HCT116 (cell line): ENCODE measurements at regions not wholly inside any gene's neighbourhood (a gene's known extent, or its start where the extent isn't known, plus 50 kb on each side); places are given as distances from the start of the nearest gene placed in this dataset.

Experiments
- CTCF ChIP-seq, 3 experiments: fragments of 200-600 bp in 1 of 3; sonication (generic) in 1 of 3; IDR thresholded peaks in 2 of 3; conservative IDR thresholded peaks in 1 of 3; 2 replicates each; pipeline ENCODE4 v1.5.1; 2012 to 2017; ENCODE audit warnings: low read depth in 2 of 3, low read length in 2 of 3, antibody characterized with exemption in 1 of 3, borderline replicate concordance in 1 of 3, control low read depth in 1 of 3, mild to moderate bottlenecking in 1 of 3, mixed read lengths in 1 of 3, mixed run types in 1 of 3, moderate library complexity in 1 of 3; ENCODE audit not compliant: insufficient read depth in 1 of 3
- EZH2 ChIP-seq: fragments of 200-600 bp; sonication (generic); IDR thresholded peaks from 2 replicates; pipeline ENCODE4 v1.6.1; 2017; ENCODE audit warnings: antibody characterized with exemption, mixed run types
- EZH2phosphoT487 ChIP-seq: fragments of 200-600 bp; IDR thresholded peaks from 2 replicates; pipeline ENCODE4 v1.6.1; 2018; ENCODE audit warnings: antibody characterized with exemption, borderline replicate concordance
- MAX ChIP-seq: IDR thresholded peaks from 2 replicates; pipeline ENCODE4 v1.6.1; 2012
- YY1 ChIP-seq: IDR thresholded peaks from 2 replicates; pipeline ENCODE4 v1.6.1; 2011; ENCODE audit warnings: low read length, low read depth, moderate library complexity, mild to moderate bottlenecking; ENCODE audit not compliant: insufficient replicate concordance; ENCODE audit errors: extremely low read depth

GRCh38 chr2:13698847-13699246 is 933.7 kb upstream of the LRATD1 start:
- TF ChIP-seq EZH2phosphoT487 (no peak), CTCF (IDR thresholded peaks at IDR 0.05 in 2 of 3, conservative IDR thresholded peaks at IDR 0.05 in 1 of 3; ENCODE audit: borderline replicate concordance in 1 of 3, insufficient read depth in 1 of 3, low read depth in 2 of 3, low read length in 2 of 3) (no peak), MAX (no peak), YY1 (no peak), EZH2 (no peak)
